ENCODE measurements at regions not wholly inside any gene's neighbourhood (a gene's known extent, or its start where the extent isn't known, plus 50 kb on each side); places are given as distances from the start of the nearest gene placed in this dataset.

DNA sequence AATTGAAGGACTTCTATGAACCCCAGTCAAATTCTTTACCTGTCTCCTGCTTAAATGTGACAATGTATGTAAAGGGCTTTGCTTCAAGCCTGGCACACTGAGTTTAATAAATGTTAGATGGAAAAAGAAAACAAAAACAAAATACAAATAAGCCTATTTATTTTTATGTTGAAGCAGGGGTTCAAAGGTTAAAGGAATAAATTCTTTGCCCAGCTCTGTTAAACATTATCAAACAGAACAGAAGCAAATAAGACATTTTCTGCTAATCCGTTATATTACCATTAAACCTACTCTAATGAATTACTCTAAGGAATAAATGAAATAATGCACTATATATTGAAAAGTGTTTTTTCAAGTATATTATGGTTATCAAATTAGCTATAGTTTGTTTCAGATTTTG, 182.5 kb upstream of the CEP162 start:
- H3K27me3 ChIP-seq (ENCODE audit: control insufficient read depth, insufficient read depth, low read length): no peaks in the 10 kb centered on the region
- TF ChIP-seq CTCF (IDR thresholded peaks at IDR 0.05; ENCODE audit: insufficient read depth, low read depth, low read length): no peak
- H3K4me3 ChIP-seq (ENCODE audit: low read depth, low read length): no peak overlapping the region
- no peak for DNase-seq (ENCODE audit: low read depth)
- ChIA-PET POLR2A (no interaction called here), CTCF (interaction anchor here (1.7 kb wide), 1 partner anchor 10 kb away, joined by 3 read pairs; no protein-coding TSS in a partner anchor)
- no peaks in the 10 kb centered on the region for H3K36me3 ChIP-seq (ENCODE audit: control insufficient read depth, insufficient read depth, low read length)

- no peaks in the 10 kb centered on the region for H3K36me3 ChIP-seq (ENCODE audit: control insufficient read depth, insufficient read depth, low read length)
- no peaks in the 10 kb centered on the region for H3K27me3 ChIP-seq (ENCODE audit: control insufficient read depth, insufficient read depth, low read length)
- H3K4me3 ChIP-seq (ENCODE audit: low read depth, low read length): no peak overlapping the region
- CTCF ChIA-PET: no interaction called here
- POLR2A ChIA-PET: no interaction called here
- no peak for TF ChIP-seq CTCF (IDR thresholded peaks at IDR 0.05; ENCODE audit: insufficient read depth, low read depth, low read length)
- no peak for DNase-seq (ENCODE audit: low read depth)
Observed at GRCh38 chr6:84408028-84408427, 180.6 kb upstream of the CEP162 start.

DNA sequence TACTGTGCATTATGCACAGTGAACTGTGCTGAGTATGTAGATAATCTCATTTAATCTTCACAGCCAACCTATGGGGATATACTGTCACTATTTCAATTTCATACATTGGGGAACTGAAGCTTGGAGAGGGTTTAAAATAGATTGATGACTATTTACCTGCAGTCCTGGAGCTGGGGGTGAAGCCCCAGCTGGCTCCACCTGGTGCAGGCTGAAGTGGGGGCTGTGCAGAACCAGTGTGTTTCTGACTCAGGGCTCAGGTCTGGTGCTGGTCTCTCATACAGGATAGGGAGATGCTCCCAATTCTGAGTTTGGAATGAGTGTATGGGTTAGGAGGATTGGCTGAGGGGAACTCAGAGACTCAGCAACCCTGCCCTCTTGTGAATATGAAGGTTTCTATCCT, 176.1 kb upstream of the CEP162 start:
- Histone ChIP-seq H3K4me3 (ENCODE audit: low read depth, low read length) (no peak overlapping the region), H3K36me3 (ENCODE audit: control insufficient read depth, insufficient read depth, low read length) (no peaks in the 10 kb centered on the region), H3K27me3 (ENCODE audit: control insufficient read depth, insufficient read depth, low read length) (no peaks in the 10 kb centered on the region; the same call in 1 of the 2 replicates)
- no peak for TF ChIP-seq CTCF (IDR thresholded peaks at IDR 0.05; ENCODE audit: insufficient read depth, low read depth, low read length)
- POLR2A ChIA-PET: no interaction called here
- no peak for DNase-seq (ENCODE audit: low read depth)
- CTCF ChIA-PET: interaction anchor here (1.1 kb wide), 1 partner anchor 371 kb away, joined by 3 read pairs; no protein-coding TSS in a partner anchor

- no peaks in the 10 kb centered on the region; the same call in 1 of the 2 replicates for H3K27me3 ChIP-seq (ENCODE audit: control insufficient read depth, insufficient read depth, low read length)
- TF ChIP-seq CTCF (IDR thresholded peaks at IDR 0.05; ENCODE audit: insufficient read depth, low read depth, low read length): no peak
- H3K36me3 ChIP-seq (ENCODE audit: control insufficient read depth, insufficient read depth, low read length): no peaks in the 10 kb centered on the region
- no peak for DNase-seq (ENCODE audit: low read depth)
- POLR2A ChIA-PET: no interaction called here
- CTCF ChIA-PET: no interaction called here
- H3K4me3 ChIP-seq (ENCODE audit: low read depth, low read length): no peak overlapping the region
Observed at GRCh38 chr6:84399003-84399402, 171.6 kb upstream of the CEP162 start.

DNA sequence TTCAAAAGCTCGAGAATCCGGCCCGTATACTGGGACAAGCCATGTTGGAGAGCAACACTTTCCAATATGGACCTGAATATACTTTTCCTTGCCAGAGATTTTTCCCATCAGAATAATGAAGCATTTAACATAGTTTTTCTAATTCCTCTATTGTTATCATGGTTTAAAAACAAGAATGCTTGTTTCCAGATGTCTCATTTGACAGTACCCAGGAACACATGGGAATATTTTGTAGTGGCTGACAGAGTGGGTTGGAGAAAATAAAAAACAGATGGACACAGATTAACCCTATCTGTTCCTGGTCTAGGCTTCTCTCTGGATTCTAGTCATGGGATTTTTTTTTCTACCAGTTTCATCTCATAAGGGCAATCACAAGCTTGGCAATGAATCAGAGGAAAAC, 164.8 kb upstream of the CEP162 start:
- no peak for TF ChIP-seq CTCF (IDR thresholded peaks at IDR 0.05; ENCODE audit: insufficient read depth, low read depth, low read length)
- ChIA-PET POLR2A (no interaction called here), CTCF (interaction anchor here (0.7 kb wide), 1 partner anchor 14 kb away, joined by 4 read pairs; no protein-coding TSS in a partner anchor)
- H3K27me3 ChIP-seq (ENCODE audit: control insufficient read depth, insufficient read depth, low read length): peaks cover 2% of the 10 kb centered on the region; the same call in 1 of the 2 replicates
- H3K36me3 ChIP-seq (ENCODE audit: control insufficient read depth, insufficient read depth, low read length): no peaks in the 10 kb centered on the region
- no peak for DNase-seq (ENCODE audit: low read depth)
- no peak overlapping the region for H3K4me3 ChIP-seq (ENCODE audit: low read depth, low read length)

Data from BJ (cell line).